Testis (tissue), 2 donors: ENCODE measurements at regions not wholly inside any gene's neighbourhood (a gene's known extent, or its start where the extent isn't known, plus 50 kb on each side); places are given as distances from the start of the nearest gene placed in this dataset.

Experiments
- DNase-seq: peaks from one replicate; pipeline ENCODE4 v3.0.0-alpha.2; 2019
- H3K27ac ChIP-seq, 2 donors: fragments of 200-600 bp; sonication (generic); one replicate each; pipeline ENCODE4 v1.5.1; 2019
- H3K27me3 ChIP-seq: fragments of 200-600 bp; sonication (generic); one replicate; pipeline ENCODE4 v1.5.1; 2019
- H3K36me3 ChIP-seq: fragments of 200-600 bp; sonication (generic); one replicate; pipeline ENCODE4 v1.5.1; 2017; ENCODE audit warnings: low read depth; ENCODE audit errors: missing control alignments
- H3K4me1 ChIP-seq: fragments of 200-600 bp; sonication (generic); one replicate; pipeline ENCODE4 v1.5.1; 2019
- H3K4me3 ChIP-seq, 2 donors: fragments of 200-600 bp; sonication (generic); one replicate each; pipeline ENCODE4 v1.5.1; 2017 to 2019
- H3K9me3 ChIP-seq: fragments of 200-600 bp; sonication (generic); one replicate; pipeline ENCODE4 v1.5.1; 2017
- CTCF ChIP-seq, 3 experiments: fragments of 450-650 bp in 2 of 3; fragments of 200-600 bp in 1 of 3; sonication (generic) in 1 of 3; IDR thresholded peaks; one replicate each; pipeline ENCODE4 v1.5.1; 2016 to 2019; ENCODE audit warnings: antibody characterized with exemption in 3 of 3, mild to moderate bottlenecking in 2 of 3, moderate library complexity in 1 of 3
- POLR2A ChIP-seq: fragments of 450-650 bp; IDR thresholded peaks from one replicate; pipeline ENCODE4 v1.6.1; 2017; ENCODE audit warnings: antibody characterized with exemption, mild to moderate bottlenecking, moderate library complexity
- WGBS, 2 donors: methylation state at CpG; one replicate each; pipeline ENCODE4 v1.1.5; 2018; 5-methylcytosine and 5-hydroxymethylcytosine counted together
- intact Hi-C: fragments of 100-400 bp; cut with DNase I; formaldehyde crosslinking; loops from one replicate; pipeline ENCODE4 v1.15.1; 2023; ENCODE audit warnings: low total_unique reads

- DNase-seq, result no peak
- H3K4me3 ChIP-seq, result no peak overlapping the region
- WGBS, 2 donors, result 83 to 84% methylated on average over 4 of the region's 4 CpGs
- no peaks in the 10 kb centered on the region for H3K9me3 ChIP-seq
- H3K27ac ChIP-seq, result no peak overlapping the region
- no peak for TF ChIP-seq POLR2A
- TF ChIP-seq CTCF (IDR thresholded peaks at IDR 0.05), result no peak
- no peaks in the 10 kb centered on the region for H3K36me3 ChIP-seq
- H3K4me1 ChIP-seq, result no peaks in the 10 kb centered on the region
- no peaks in the 10 kb centered on the region for H3K27me3 ChIP-seq
- intact Hi-C loops, result no loop called here
Observed at GRCh38 chrX:43239356-43239755, 416.7 kb upstream of the MAOA start.

GRCh38 chrX:43255596-43255995, 400.5 kb upstream of the MAOA start:
- 89 to 100% methylated on average over 1 of the region's 1 CpG for WGBS, 2 donors
- H3K4me3 ChIP-seq, result no peak overlapping the region
- H3K36me3 ChIP-seq, result no peaks in the 10 kb centered on the region
- no peaks in the 10 kb centered on the region for H3K27me3 ChIP-seq
- no peaks in the 10 kb centered on the region for H3K4me1 ChIP-seq
- TF ChIP-seq CTCF (IDR thresholded peaks at IDR 0.05), result no peak
- intact Hi-C loops, result no loop called here
- H3K9me3 ChIP-seq, result no peaks in the 10 kb centered on the region
- no peak for DNase-seq
- no peak overlapping the region for H3K27ac ChIP-seq

- H3K36me3 ChIP-seq, result no peaks in the 10 kb centered on the region
- H3K27me3 ChIP-seq, result no peaks in the 10 kb centered on the region
- TF ChIP-seq POLR2A (no peak), CTCF (IDR thresholded peaks at IDR 0.05) (no peak)
- no peak for DNase-seq
- no peaks in the 10 kb centered on the region for H3K4me1 ChIP-seq
- intact Hi-C loops, result no loop called here
- H3K9me3 ChIP-seq, result no peaks in the 10 kb centered on the region
- no peak overlapping the region for H3K27ac ChIP-seq
- H3K4me3 ChIP-seq, result no peak overlapping the region
Observed at GRCh38 chrX:43266487-43266886, 389.6 kb upstream of the MAOA start.

- Histone ChIP-seq H3K4me3 (no peak overlapping the region), H3K36me3 (no peaks in the 10 kb centered on the region), H3K4me1 (no peaks in the 10 kb centered on the region), H3K27me3 (no peaks in the 10 kb centered on the region), H3K27ac (no peak overlapping the region), H3K9me3 (no peaks in the 10 kb centered on the region)
- TF ChIP-seq POLR2A, result no peak
- no peak for TF ChIP-seq CTCF (IDR thresholded peaks at IDR 0.05)
- no peak for DNase-seq
- intact Hi-C loops, result no loop called here
- 87 to 96% methylated on average over 3 to 5 of the region's 5 CpGs for WGBS, 2 donors
Observed at GRCh38 chrX:43267652-43268051, 388.4 kb upstream of the MAOA start.

GRCh38 chrX:43269201-43269600, 386.9 kb upstream of the MAOA start:
- no peaks in the 10 kb centered on the region for H3K27me3 ChIP-seq
- H3K4me1 ChIP-seq, result no peaks in the 10 kb centered on the region
- H3K36me3 ChIP-seq, result no peaks in the 10 kb centered on the region
- intact Hi-C loops, result no loop called here
- H3K27ac ChIP-seq, result no peak overlapping the region
- no peaks in the 10 kb centered on the region for H3K9me3 ChIP-seq
- no peak for DNase-seq
- no peak overlapping the region for H3K4me3 ChIP-seq
- no peak for TF ChIP-seq CTCF (IDR thresholded peaks at IDR 0.05)
